ENCODE measurements at regions not wholly inside any gene's neighbourhood (a gene's known extent, or its start where the extent isn't known, plus 50 kb on each side); places are given as distances from the start of the nearest gene placed in this dataset.

- CTCF ChIA-PET, result no interaction called here
Observed at GRCh38 chr3:168872826-168873225, 777.1 kb upstream of the GOLIM4 start.

GRCh38 chr3:168870892-168871291 is 775.2 kb upstream of the GOLIM4 start:
- Mint-ChIP-seq H3K4me3 (no peak overlapping the region), H3K36me3 (no peaks in the 10 kb centered on the region), H3K27me3 (ENCODE audit: low read depth) (no peaks in the 10 kb centered on the region), H3K9me3 (no peaks in the 10 kb centered on the region), H3K27ac (no peak overlapping the region), H3K4me1 (peaks cover 11% of the 10 kb centered on the region)
- DNase-seq (ENCODE audit: low spot score) (no peak), ATAC-seq (no peak)
- TF ChIP-seq SOX15 (CRISPR knock-in tag; IDR thresholded peaks at IDR 0.05), result no peak
- TF ChIP-seq USF1 (CRISPR knock-in tag; IDR thresholded peaks at IDR 0.05), result no peak
- no peak for TF ChIP-seq ARID4B (CRISPR knock-in tag; IDR thresholded peaks at IDR 0.05; ENCODE audit: borderline replicate concordance)
- TF ChIP-seq IRF1 (CRISPR knock-in tag; IDR thresholded peaks at IDR 0.05), result no peak
- TF ChIP-seq ESRRA (CRISPR knock-in tag; IDR thresholded peaks at IDR 0.05; ENCODE audit: borderline replicate concordance), result no peak
- no peak for TF ChIP-seq CREB1 (CRISPR knock-in tag; IDR thresholded peaks at IDR 0.05)
- CTCF ChIA-PET, result no interaction called here
- POLR2A ChIA-PET, result no interaction called here

More at GRCh38 chr3:168872826-168873225, 777.1 kb upstream of the GOLIM4 start:
- DNase-seq (ENCODE audit: low spot score) (no peak), ATAC-seq (no peak)
- H3K9me3 Mint-ChIP-seq, result no peaks in the 10 kb centered on the region
- no peak for TF ChIP-seq CREB1 (CRISPR knock-in tag; IDR thresholded peaks at IDR 0.05)
- no peak overlapping the region for H3K27ac Mint-ChIP-seq
- H3K36me3 Mint-ChIP-seq, result no peaks in the 10 kb centered on the region
- no peak overlapping the region for H3K4me3 Mint-ChIP-seq
- POLR2A ChIA-PET, result no interaction called here
- H3K4me1 Mint-ChIP-seq, result peaks cover 25% of the 10 kb centered on the region
- no peaks in the 10 kb centered on the region for H3K27me3 Mint-ChIP-seq (ENCODE audit: low read depth)

- DNase-seq (ENCODE audit: low spot score), result no peak
- Mint-ChIP-seq H3K36me3 (no peaks in the 10 kb centered on the region), H3K4me1 (peaks cover 8% of the 10 kb centered on the region), H3K9me3 (no peaks in the 10 kb centered on the region), H3K4me3 (no peak overlapping the region), H3K27me3 (ENCODE audit: low read depth) (no peaks in the 10 kb centered on the region), H3K27ac (no peak overlapping the region)
- ChIA-PET POLR2A (interaction anchor here (0.6 kb wide), 1 partner anchor 8 kb away, joined by 3 read pairs; no protein-coding TSS in a partner anchor), CTCF (interaction anchor here (0.6 to 2.5 kb wide), 42 partner anchors 9 to 949 kb away, joined by 3 to 14 read pairs (median 4); no protein-coding TSS in a partner anchor)
- no peak for ATAC-seq
- TF ChIP-seq CTCF (IDR thresholded peaks at IDR 0.05) (peak; percentile 68), GABPB1 (CRISPR knock-in tag; IDR thresholded peaks at IDR 0.05) (no peak)
Observed at GRCh38 chr3:168865022-168865551, 769.4 kb upstream of the GOLIM4 start.

GRCh38 chr3:168864107-168865021 is 768.6 kb upstream of the GOLIM4 start:
- no peaks in the 10 kb centered on the region for H3K27me3 Mint-ChIP-seq (ENCODE audit: low read depth)

More at GRCh38 chr3:168864107-168865021, 768.6 kb upstream of the GOLIM4 start:
- H3K4me3 Mint-ChIP-seq, result no peak overlapping the region
- ATAC-seq (no peak), DNase-seq (ENCODE audit: low spot score) (no peak)
- CTCF ChIA-PET, result interaction anchor here (0.6 to 2.5 kb wide), 41 partner anchors 8 to 950 kb away, joined by 3 to 14 read pairs (median 5); no protein-coding TSS in a partner anchor
- TF ChIP-seq E2F5 (CRISPR knock-in tag; IDR thresholded peaks at IDR 0.05), result no peak
- TF ChIP-seq SMAD4 (CRISPR knock-in tag; IDR thresholded peaks at IDR 0.05), result no peak
- TF ChIP-seq JUN (CRISPR knock-in tag; IDR thresholded peaks at IDR 0.05), result no peak
- TF ChIP-seq OVOL2 (CRISPR knock-in tag; IDR thresholded peaks at IDR 0.05; ENCODE audit: borderline replicate concordance), result no peak
- TF ChIP-seq PREB (CRISPR knock-in tag; IDR thresholded peaks at IDR 0.05; ENCODE audit: borderline replicate concordance), result no peak
- no peak for TF ChIP-seq TEAD4 (CRISPR knock-in tag; IDR thresholded peaks at IDR 0.05)
- no peak for TF ChIP-seq ZNF671 (CRISPR knock-in tag; IDR thresholded peaks at IDR 0.05)
- no peak for TF ChIP-seq PRRX2 (CRISPR knock-in tag; IDR thresholded peaks at IDR 0.05)
- no peak for TF ChIP-seq ATF1 (CRISPR knock-in tag; IDR thresholded peaks at IDR 0.05)
- H3K36me3 Mint-ChIP-seq, result no peaks in the 10 kb centered on the region
- no peak overlapping the region for H3K27ac Mint-ChIP-seq
- peaks cover 8% of the 10 kb centered on the region for H3K4me1 Mint-ChIP-seq
- POLR2A ChIA-PET, result interaction anchor here (0.6 kb wide), 1 partner anchor 9 kb away, joined by 3 read pairs; no protein-coding TSS in a partner anchor
- H3K9me3 Mint-ChIP-seq, result no peaks in the 10 kb centered on the region
